PFSK-1 (cell line): ENCODE measurements at regions not wholly inside any gene's neighbourhood (a gene's known extent, or its start where the extent isn't known, plus 50 kb on each side); places are given as distances from the start of the nearest gene placed in this dataset.

Source experiments
- FOXP2 ChIP-seq: optimal IDR thresholded peaks from 2 replicates; pipeline ENCODE3; 2011; ENCODE audit warnings: borderline replicate concordance, control low read depth, inconsistent platforms; ENCODE audit not compliant: insufficient read depth; ENCODE audit errors: extremely low read length, extremely low read depth
- POLR2AphosphoS5 ChIP-seq: IDR thresholded peaks from 2 replicates; pipeline ENCODE4 v1.6.1; 2012; ENCODE audit warnings: low read depth, mild to moderate bottlenecking, control low read depth, low read length, moderate library complexity
- SIN3A ChIP-seq: IDR thresholded peaks from 2 replicates; pipeline ENCODE4 v1.6.1; 2012; ENCODE audit warnings: mild to moderate bottlenecking, low read length, moderate library complexity, borderline replicate concordance; ENCODE audit not compliant: insufficient read depth
- TAF1 ChIP-seq: IDR thresholded peaks from 2 replicates; pipeline ENCODE4 v1.6.1; 2012; ENCODE audit warnings: low read length, control low read depth, borderline replicate concordance; ENCODE audit not compliant: insufficient read depth
- TF ChIP-seq, protein P1 (sequence below), 2 experiments: IDR thresholded peaks; 2 replicates each; pipeline versions ENCODE4 v1.6.1 to v1.8.0; 2011 to 2012; ENCODE audit warnings: low read depth in 2 of 2, low read length in 2 of 2, control low read depth in 1 of 2, inconsistent platforms in 1 of 2, mild to moderate bottlenecking in 1 of 2, moderate library complexity in 1 of 2; ENCODE audit not compliant: insufficient read depth in 1 of 2

DNA sequence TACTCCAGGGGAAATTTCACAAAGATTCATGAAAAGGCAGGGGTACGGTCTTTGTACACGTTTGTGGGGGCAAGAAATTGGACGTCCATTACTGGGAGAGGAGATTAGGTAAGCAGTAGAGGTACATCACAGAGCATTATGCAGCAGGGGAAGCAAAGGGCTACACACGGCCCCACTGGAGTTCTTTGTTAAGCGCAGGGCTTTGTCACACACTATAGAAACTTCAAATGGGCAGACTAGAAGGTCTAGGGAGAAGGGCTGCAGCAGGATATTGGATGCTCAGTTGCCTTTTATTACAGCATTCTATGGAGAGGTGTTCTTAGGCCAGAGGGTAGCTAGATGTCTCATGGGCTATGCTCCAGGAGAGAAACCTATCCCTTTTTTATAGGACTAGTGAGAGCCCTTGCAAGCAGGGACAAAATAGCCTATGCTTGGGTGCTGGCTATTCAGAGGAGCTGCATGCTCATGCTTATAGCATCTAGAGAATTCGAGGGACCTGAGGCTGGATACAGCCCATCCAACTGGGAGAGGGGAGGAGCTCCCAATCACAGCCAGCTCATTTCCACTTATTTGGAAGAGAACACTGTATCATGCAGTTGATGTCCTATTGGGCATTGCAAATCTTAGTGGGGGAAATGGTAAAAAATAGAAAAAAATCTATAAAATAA lies 506.4 kb upstream of the ADAMTS9 start:
- TF ChIP-seq POLR2AphosphoS5: no peak
- TF ChIP-seq TAF1: no peak
- no peak for TF ChIP-seq SIN3A
- TF ChIP-seq, protein P1, sequence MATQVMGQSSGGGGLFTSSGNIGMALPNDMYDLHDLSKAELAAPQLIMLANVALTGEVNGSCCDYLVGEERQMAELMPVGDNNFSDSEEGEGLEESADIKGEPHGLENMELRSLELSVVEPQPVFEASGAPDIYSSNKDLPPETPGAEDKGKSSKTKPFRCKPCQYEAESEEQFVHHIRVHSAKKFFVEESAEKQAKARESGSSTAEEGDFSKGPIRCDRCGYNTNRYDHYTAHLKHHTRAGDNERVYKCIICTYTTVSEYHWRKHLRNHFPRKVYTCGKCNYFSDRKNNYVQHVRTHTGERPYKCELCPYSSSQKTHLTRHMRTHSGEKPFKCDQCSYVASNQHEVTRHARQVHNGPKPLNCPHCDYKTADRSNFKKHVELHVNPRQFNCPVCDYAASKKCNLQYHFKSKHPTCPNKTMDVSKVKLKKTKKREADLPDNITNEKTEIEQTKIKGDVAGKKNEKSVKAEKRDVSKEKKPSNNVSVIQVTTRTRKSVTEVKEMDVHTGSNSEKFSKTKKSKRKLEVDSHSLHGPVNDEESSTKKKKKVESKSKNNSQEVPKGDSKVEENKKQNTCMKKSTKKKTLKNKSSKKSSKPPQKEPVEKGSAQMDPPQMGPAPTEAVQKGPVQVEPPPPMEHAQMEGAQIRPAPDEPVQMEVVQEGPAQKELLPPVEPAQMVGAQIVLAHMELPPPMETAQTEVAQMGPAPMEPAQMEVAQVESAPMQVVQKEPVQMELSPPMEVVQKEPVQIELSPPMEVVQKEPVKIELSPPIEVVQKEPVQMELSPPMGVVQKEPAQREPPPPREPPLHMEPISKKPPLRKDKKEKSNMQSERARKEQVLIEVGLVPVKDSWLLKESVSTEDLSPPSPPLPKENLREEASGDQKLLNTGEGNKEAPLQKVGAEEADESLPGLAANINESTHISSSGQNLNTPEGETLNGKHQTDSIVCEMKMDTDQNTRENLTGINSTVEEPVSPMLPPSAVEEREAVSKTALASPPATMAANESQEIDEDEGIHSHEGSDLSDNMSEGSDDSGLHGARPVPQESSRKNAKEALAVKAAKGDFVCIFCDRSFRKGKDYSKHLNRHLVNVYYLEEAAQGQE (IDR thresholded peaks at IDR 0.05; ENCODE audit: insufficient read depth in 1 of 2, low read depth in 2 of 2, low read length in 2 of 2): no peak
- no peak for TF ChIP-seq FOXP2
